IMR-90 (cell line): ENCODE measurements at regions not wholly inside any gene's neighbourhood (a gene's known extent, or its start where the extent isn't known, plus 50 kb on each side); places are given as distances from the start of the nearest gene placed in this dataset.

Source experiments
- ATAC-seq: fragments of 200-7000 bp; cut with Tn5 transposase; 2 replicates; pipeline ENCODE4 v1.9.1; 2020; ENCODE audit warnings: low read depth, mild to moderate bottlenecking, moderate library complexity
- BruUV-seq: library from RNA; stranded (reverse); fragments of 400-500 nt; replicated peaks from 2 replicates; lab custom pipeline; 2021; lab: Mats Ljungman, UMichigan
- CTCF ChIA-PET: fragments of 300-600 bp; formaldehyde crosslinking; extraction: SDS; loops from one replicate; lab custom pipeline; 2021; ENCODE audit warnings: antibody characterized with exemption; lab: Yijun Ruan, JAX
- POLR2A ChIA-PET: fragments of 300-600 bp; sonication (Branson Sonifier 250); formaldehyde crosslinking; loops from one replicate; lab custom pipeline; 2022; ENCODE audit warnings: antibody characterized with exemption; ENCODE audit not compliant: unreplicated experiment; lab: Charles Lee
- DNase-seq: peaks from one replicate; pipeline ENCODE4 v3.0.0; 2013
- H2AFZ ChIP-seq: replicated peaks from 2 replicates; pipeline ENCODE3; 2013; ENCODE audit warnings: low read length, mild to moderate bottlenecking; ENCODE audit not compliant: poor library complexity
- H2AK5ac ChIP-seq: 2 replicates; pipeline ENCODE4 v1.6.1; 2013; ENCODE audit warnings: low read depth, low read length, inconsistent platforms
- H2AK9ac ChIP-seq: replicated peaks from 2 replicates; pipeline ENCODE3; 2013; ENCODE audit warnings: mild to moderate bottlenecking, low read depth, low read length, moderate library complexity; ENCODE audit not compliant: poor library complexity
- H2BK120ac ChIP-seq: 2 replicates; pipeline ENCODE4 v1.6.1; 2013; ENCODE audit warnings: low read depth, low read length, inconsistent platforms
- H2BK15ac ChIP-seq: 3 replicates; pipeline ENCODE4 v1.6.1; 2013; ENCODE audit warnings: low read depth, low read length, inconsistent platforms
- H2BK20ac ChIP-seq: 2 replicates; pipeline ENCODE4 v1.6.1; 2013; ENCODE audit warnings: low read depth, mild to moderate bottlenecking, inconsistent platforms, low read length, moderate library complexity
- H2BK5ac ChIP-seq: 2 replicates; pipeline ENCODE4 v1.6.1; 2013; ENCODE audit warnings: mild to moderate bottlenecking, low read depth, low read length, inconsistent platforms; ENCODE audit not compliant: poor library complexity, severe bottlenecking
- H3K14ac ChIP-seq: replicated peaks from 2 replicates; pipeline ENCODE4 v1.6.1; 2013; ENCODE audit warnings: low read depth, low read length, inconsistent platforms
- H3K18ac ChIP-seq: 2 replicates; pipeline ENCODE4 v1.6.1; 2013; ENCODE audit warnings: low read depth, low read length, control low read depth
- H3K23ac ChIP-seq: 2 replicates; pipeline ENCODE4 v1.6.1; 2013; ENCODE audit warnings: low read depth, low read length, inconsistent platforms
- H3K27ac ChIP-seq: 2 replicates; pipeline ENCODE4 v1.5.1; 2013; ENCODE audit warnings: mild to moderate bottlenecking, control low read depth, low read length; ENCODE audit not compliant: insufficient read depth
- H3K27me3 ChIP-seq: 2 replicates; pipeline ENCODE4 v1.6.1; 2013; ENCODE audit warnings: low read length; ENCODE audit not compliant: control insufficient read depth, insufficient read depth
- H3K36me3 ChIP-seq: 2 replicates; pipeline ENCODE4 v1.6.1; 2013; ENCODE audit warnings: low read length, mixed read lengths; ENCODE audit not compliant: control insufficient read depth, insufficient read depth
- H3K4ac ChIP-seq: 2 replicates; pipeline ENCODE4 v1.6.1; 2013; ENCODE audit warnings: low read depth, low read length, inconsistent platforms
- H3K4me1 ChIP-seq: 2 replicates; pipeline ENCODE4 v1.6.1; 2013; ENCODE audit warnings: low read length, mixed read lengths; ENCODE audit not compliant: control insufficient read depth, insufficient read depth
- H3K4me2 ChIP-seq: 2 replicates; pipeline ENCODE4 v1.6.1; 2013; ENCODE audit warnings: low read depth, mild to moderate bottlenecking, control low read depth, low read length, moderate library complexity
- H3K4me3 ChIP-seq: 2 replicates; pipeline ENCODE4 v1.5.1; 2013; ENCODE audit warnings: low read depth, mild to moderate bottlenecking, control low read depth, low read length, moderate library complexity; ENCODE audit not compliant: insufficient read depth
- H3K56ac ChIP-seq: 2 replicates; pipeline ENCODE4 v1.6.1; 2013; ENCODE audit warnings: low read length, inconsistent platforms; ENCODE audit not compliant: insufficient read depth; ENCODE audit errors: extremely low read depth
- H3K79me1 ChIP-seq, 2 experiments: 2 replicates each; pipeline ENCODE4 v1.6.1; 2013; ENCODE audit warnings: low read length in 2 of 2, inconsistent platforms in 1 of 2, low read depth in 1 of 2
- H3K9ac ChIP-seq: 2 replicates; pipeline ENCODE4 v1.6.1; 2013; ENCODE audit warnings: low read depth, low read length, control low read depth
- H3K9me1 ChIP-seq: 2 replicates; pipeline ENCODE4 v1.6.1; 2013; ENCODE audit warnings: low read length, inconsistent platforms; ENCODE audit not compliant: insufficient read depth
- H3K9me3 ChIP-seq: 2 replicates; pipeline ENCODE4 v1.6.1; 2013; ENCODE audit warnings: low read length; ENCODE audit not compliant: control insufficient read depth, insufficient read depth
- H4K20me1 ChIP-seq: 2 replicates; pipeline ENCODE4 v1.6.1; 2013; ENCODE audit warnings: low read length, inconsistent platforms; ENCODE audit not compliant: insufficient read depth
- H4K5ac ChIP-seq: 2 replicates; pipeline ENCODE4 v1.6.1; 2013; ENCODE audit warnings: mild to moderate bottlenecking, low read depth, low read length, control low read depth
- H4K8ac ChIP-seq, 2 experiments: 2 replicates each; pipeline ENCODE4 v1.6.1; 2013; ENCODE audit warnings: low read depth in 2 of 2, low read length in 2 of 2, control low read depth in 1 of 2, inconsistent platforms in 1 of 2
- H4K91ac ChIP-seq: 2 replicates; pipeline ENCODE4 v1.6.1; 2013; ENCODE audit warnings: low read depth, low read length, inconsistent platforms; ENCODE audit not compliant: insufficient read depth
- BHLHE40 ChIP-seq: fragments of 150-350 bp; IDR thresholded peaks from 2 replicates; pipeline ENCODE4 v1.6.1; 2016; ENCODE audit warnings: mild to moderate bottlenecking, low read depth, low read length
- CEBPB ChIP-seq: IDR thresholded peaks from 2 replicates; pipeline ENCODE4 v1.6.1; 2012; ENCODE audit warnings: low read depth, low read length, improper control_type of control experiment
- CHD1 ChIP-seq: IDR thresholded peaks from 2 replicates; pipeline ENCODE4 v1.6.1; 2012; ENCODE audit warnings: low read depth, low read length, improper control_type of control experiment
- CTCF ChIP-seq: conservative IDR thresholded peaks from 2 replicates; pipeline ENCODE4 v1.5.1; 2012; ENCODE audit warnings: mild to moderate bottlenecking, low read depth, low read length, improper control_type of control experiment
- ELK1 ChIP-seq: fragments of 150-350 bp; IDR thresholded peaks from 2 replicates; pipeline ENCODE4 v1.6.1; 2016; ENCODE audit warnings: low read depth, mild to moderate bottlenecking, low read length, moderate library complexity, borderline replicate concordance
- FOS ChIP-seq: fragments of 150-350 bp; IDR thresholded peaks from 2 replicates; pipeline ENCODE4 v1.6.1; 2016; ENCODE audit warnings: low read depth, low read length
- MAFK ChIP-seq: IDR thresholded peaks from 2 replicates; pipeline ENCODE4 v1.6.1; 2012; ENCODE audit warnings: low read depth, low read length, improper control_type of control experiment
- MAZ ChIP-seq: IDR thresholded peaks from 2 replicates; pipeline ENCODE4 v1.6.1; 2012; ENCODE audit warnings: low read depth, mild to moderate bottlenecking, low read length, improper control_type of control experiment, moderate library complexity, borderline replicate concordance
- MXI1 ChIP-seq: IDR thresholded peaks from 2 replicates; pipeline ENCODE4 v1.6.1; 2012; ENCODE audit warnings: low read depth, mild to moderate bottlenecking, low read length, moderate library complexity, borderline replicate concordance
- NFE2L2 ChIP-seq: fragments of 150-350 bp; IDR thresholded peaks from 2 replicates; pipeline ENCODE4 v1.6.1; 2016; ENCODE audit warnings: low read depth, mild to moderate bottlenecking, low read length
- POLR2A ChIP-seq: IDR thresholded peaks from 2 replicates; pipeline ENCODE4 v1.6.1; 2012; ENCODE audit warnings: mild to moderate bottlenecking, low read depth, low read length
- RAD21 ChIP-seq: IDR thresholded peaks from 2 replicates; pipeline ENCODE4 v1.6.1; 2012; ENCODE audit warnings: low read length, improper control_type of control experiment
- RCOR1 ChIP-seq: IDR thresholded peaks from 2 replicates; pipeline ENCODE4 v1.6.1; 2012; ENCODE audit warnings: mild to moderate bottlenecking, low read length, improper control_type of control experiment; ENCODE audit not compliant: insufficient replicate concordance
- RFX5 ChIP-seq: IDR thresholded peaks from 2 replicates; pipeline ENCODE4 v1.8.0; 2012; ENCODE audit warnings: low read depth, mild to moderate bottlenecking, low read length, moderate library complexity
- SMC3 ChIP-seq: fragments of 150-350 bp; IDR thresholded peaks from 2 replicates; pipeline ENCODE4 v1.6.1; 2016; ENCODE audit warnings: low read depth, mild to moderate bottlenecking, antibody characterized with exemption, low read length, moderate library complexity
- USF2 ChIP-seq: fragments of 150-350 bp; IDR thresholded peaks from 2 replicates; pipeline ENCODE4 v1.6.1; 2017; ENCODE audit warnings: mild to moderate bottlenecking, antibody characterized with exemption, low read length, low read depth
- WGBS, 2 experiments: methylation state at CpG; one replicate each; pipeline versions ENCODE4 v1.1.5 to v1.1.7; 2013; ENCODE audit warnings: missing lambda C conversion rate in 2 of 2; ENCODE audit not compliant: insufficient read length in 1 of 2; ENCODE audit errors: extremely low coverage in 2 of 2; 5-methylcytosine and 5-hydroxymethylcytosine counted together
- dilution Hi-C: fragments of 300-500 bp; cut with HindIII; formaldehyde crosslinking; loops from one replicate; pipeline ENCODE4 v1.14.3; 2018; ENCODE audit warnings: low sequenced_read_pairs; ENCODE audit not compliant: unreplicated experiment
- in situ Hi-C: fragments of 300-500 bp; cut with MboI; formaldehyde crosslinking; loops from 3 replicates; pipeline ENCODE4 v1.14.3; 2019; ENCODE audit warnings: low sequenced_read_pairs, inconsistent platforms, mixed read lengths
- intact Hi-C: fragments of 100-400 bp; cut with micrococcal nuclease; formaldehyde crosslinking; loops from 2 replicates; pipeline ENCODE4 v1.10.0; 2022

DNA sequence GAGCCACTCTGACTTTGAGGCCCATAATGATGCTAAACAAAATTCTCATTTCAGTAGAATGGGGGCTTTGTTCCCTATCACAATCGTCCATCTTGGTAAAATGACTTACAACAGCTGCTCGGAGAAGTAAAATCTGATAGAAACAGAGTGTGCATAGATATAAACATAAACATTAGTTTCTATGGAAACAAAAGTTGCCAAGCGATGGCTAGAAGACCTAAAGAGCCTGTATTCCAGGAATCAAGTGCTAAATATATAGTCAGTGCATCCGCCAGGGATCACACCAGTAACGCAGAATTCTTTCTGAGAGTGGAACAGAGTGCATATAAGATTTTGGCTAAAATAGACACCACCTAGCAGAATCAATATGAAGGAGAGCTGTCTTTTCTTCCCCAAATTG is 91.2 kb upstream of the KAZN start:
- no peak overlapping the region for H3K14ac ChIP-seq
- no peak overlapping the region for H3K4me2 ChIP-seq
- no peak overlapping the region for H2BK15ac ChIP-seq
- POLR2A ChIA-PET = no interaction called here
- H3K23ac ChIP-seq = no peak overlapping the region
- no peak overlapping the region for H2BK120ac ChIP-seq
- CTCF ChIA-PET = no interaction called here
- no peak overlapping the region for H3K9ac ChIP-seq
- H2AK9ac ChIP-seq = no peak overlapping the region
- H2AFZ ChIP-seq = no peak overlapping the region
- H4K5ac ChIP-seq = no peak overlapping the region
- H3K27ac ChIP-seq = no peak overlapping the region
- H4K20me1 ChIP-seq = no peaks in the 10 kb centered on the region
- no peak overlapping the region for H2BK20ac ChIP-seq
- DNase-seq (no peak), ATAC-seq (no peak)
- no peak overlapping the region for H4K91ac ChIP-seq
- H3K27me3 ChIP-seq = peaks cover 1% of the 10 kb centered on the region
- no peak overlapping the region for H3K4ac ChIP-seq
- TF ChIP-seq MXI1 (no peak), BHLHE40 (no peak), RFX5 (no peak), POLR2A (no peak), RAD21 (no peak), NFE2L2 (no peak), CTCF (no peak), ELK1 (no peak), CEBPB (no peak), USF2 (no peak), RCOR1 (no peak), MAFK (no peak), SMC3 (no peak), MAZ (no peak), CHD1 (no peak), FOS (no peak)
- H3K56ac ChIP-seq = no peak overlapping the region
- H4K8ac ChIP-seq = no peak overlapping the region
- no peak overlapping the region for H3K4me3 ChIP-seq
- H3K18ac ChIP-seq = no peak overlapping the region
- no CpG with 5 or more reads among the region's 5 CpGs for WGBS, 2 experiments
- dilution Hi-C loops = no loop called here
- H2BK5ac ChIP-seq = no peak overlapping the region
- no TSS peak for BruUV-seq
- H3K9me3 ChIP-seq = no peaks in the 10 kb centered on the region
- H2AK5ac ChIP-seq = no peak overlapping the region
- H3K79me1 ChIP-seq = no peaks in the 10 kb centered on the region
- no peaks in the 10 kb centered on the region for H3K36me3 ChIP-seq
- in situ Hi-C loops = no loop called here
- H3K9me1 ChIP-seq = no peaks in the 10 kb centered on the region
- H3K4me1 ChIP-seq = peaks cover 7% of the 10 kb centered on the region; the same call in 1 of the 2 replicates
- intact Hi-C loops = no loop called here
